Activated CD4-positive, alpha-beta T cell treated with anti-CD3 and anti-CD28 coated beads, Interleukin-2, amount 10 ng/mL, durations not matched to agents 7 days and 5 days (primary cell): ENCODE measurements at regions not wholly inside any gene's neighbourhood (a gene's known extent, or its start where the extent isn't known, plus 50 kb on each side); places are given as distances from the start of the nearest gene placed in this dataset.
"Not testable (repeated sequence)": the region's sequence is repeated elsewhere in the genome, so short reads cannot be mapped to it uniquely, and the experiment has no call there.

Experiments
- CTCF ChIA-PET: fragments of 350-600 bp; sonication (Branson Sonifier 250); formaldehyde crosslinking; loops from one replicate; lab custom pipeline; 2021; ENCODE audit warnings: antibody characterized with exemption; lab: Charles Lee
- POLR2A ChIA-PET: fragments of 350-600 bp; sonication (Branson Sonifier 250); formaldehyde crosslinking; loops from one replicate; lab custom pipeline; 2021; ENCODE audit warnings: antibody characterized with exemption; lab: Charles Lee
- DNase-seq: peaks from one replicate; pipeline ENCODE4 v3.0.0-alpha.2; 2020
- H3K27ac Mint-ChIP-seq: one replicate; pipeline ENCODE4 v1.8.0; 2021; ENCODE audit warnings: mild to moderate bottlenecking, moderate library complexity, mixed read lengths
- H3K27me3 Mint-ChIP-seq: one replicate; pipeline ENCODE4 v1.8.0; 2021; ENCODE audit warnings: mixed read lengths
- H3K36me3 Mint-ChIP-seq: one replicate; pipeline ENCODE4 v1.8.0; 2021; ENCODE audit warnings: low read depth, mixed read lengths
- H3K4me1 Mint-ChIP-seq: one replicate; pipeline ENCODE4 v1.8.0; 2021; ENCODE audit warnings: mixed read lengths
- H3K4me3 Mint-ChIP-seq: one replicate; pipeline ENCODE4 v1.8.0; 2021; ENCODE audit warnings: mild to moderate bottlenecking, moderate library complexity, mixed read lengths
- H3K9me3 Mint-ChIP-seq: one replicate; pipeline ENCODE4 v1.8.0; 2021; ENCODE audit warnings: mixed read lengths

GRCh38 chr13:78913656-78914055 lies 254.7 kb upstream of the OBI1 start:
- Mint-ChIP-seq H3K4me3 (no peak overlapping the region), H3K27ac (no peak overlapping the region), H3K4me1 (no peaks in the 10 kb centered on the region), H3K36me3 (no peaks in the 10 kb centered on the region), H3K9me3 (no peaks in the 10 kb centered on the region), H3K27me3 (no peaks in the 10 kb centered on the region)
- DNase-seq: no peak
- CTCF ChIA-PET: no interaction called here
- POLR2A ChIA-PET: no interaction called here

GRCh38 chr13:78910147-78910546 lies 251.2 kb upstream of the OBI1 start:
- H3K36me3 Mint-ChIP-seq: no peaks in the 10 kb centered on the region
- H3K27ac Mint-ChIP-seq: no peak overlapping the region
- H3K4me3 Mint-ChIP-seq: no peak overlapping the region
- H3K4me1 Mint-ChIP-seq: no peaks in the 10 kb centered on the region
- no peak for DNase-seq
- CTCF ChIA-PET: no interaction called here
- POLR2A ChIA-PET: no interaction called here
- H3K27me3 Mint-ChIP-seq: no peaks in the 10 kb centered on the region
- H3K9me3 Mint-ChIP-seq: no peaks in the 10 kb centered on the region

- no peaks in the 10 kb centered on the region for H3K4me1 Mint-ChIP-seq
- DNase-seq: no peak
- no peaks in the 10 kb centered on the region for H3K9me3 Mint-ChIP-seq
- ChIA-PET POLR2A (no interaction called here), CTCF (no interaction called here)
- H3K4me3 Mint-ChIP-seq: no peak overlapping the region
- no peaks in the 10 kb centered on the region for H3K27me3 Mint-ChIP-seq
- no peak overlapping the region for H3K27ac Mint-ChIP-seq
- H3K36me3 Mint-ChIP-seq: no peaks in the 10 kb centered on the region
These were observed 250.3 kb upstream of the OBI1 start for GRCh38 chr13:78909276-78909675.

- Mint-ChIP-seq H3K4me1 (no peaks in the 10 kb centered on the region), H3K36me3 (no peaks in the 10 kb centered on the region), H3K4me3 (no peak overlapping the region), H3K27ac (no peak overlapping the region), H3K27me3 (no peaks in the 10 kb centered on the region), H3K9me3 (no peaks in the 10 kb centered on the region)
- POLR2A ChIA-PET: no interaction called here
- CTCF ChIA-PET: no interaction called here
- DNase-seq: no peak
These were observed 248.1 kb upstream of the OBI1 start for GRCh38 chr13:78907006-78907405.

GRCh38 chr13:78897200-78897599 lies 238.2 kb upstream of the OBI1 start:
- Mint-ChIP-seq H3K4me3 (no peak overlapping the region), H3K4me1 (no peaks in the 10 kb centered on the region), H3K36me3 (no peaks in the 10 kb centered on the region)

GRCh38 chr13:78884571-78884970 lies 225.6 kb upstream of the OBI1 start:
- Mint-ChIP-seq H3K36me3 (no peaks in the 10 kb centered on the region), H3K9me3 (no peaks in the 10 kb centered on the region), H3K27ac (no peak overlapping the region), H3K4me3 (no peak overlapping the region), H3K4me1 (no peaks in the 10 kb centered on the region), H3K27me3 (no peaks in the 10 kb centered on the region)
- no peak for DNase-seq
- ChIA-PET CTCF (interaction anchor here (1.1 kb wide), 1 partner anchor 8 kb away, joined by 3 read pairs; no protein-coding TSS in a partner anchor), POLR2A (no interaction called here)

More at GRCh38 chr13:78897200-78897599, 238.2 kb upstream of the OBI1 start:
- Mint-ChIP-seq H3K27ac (no peak overlapping the region), H3K9me3 (no peaks in the 10 kb centered on the region), H3K27me3 (no peaks in the 10 kb centered on the region)
- CTCF ChIA-PET: no interaction called here
- DNase-seq: no peak
- POLR2A ChIA-PET: no interaction called here

GRCh38 chr13:78881751-78882150 lies 222.8 kb upstream of the OBI1 start:
- CTCF ChIA-PET: interaction anchor here (0.8 kb wide), 1 partner anchor 12 kb away, joined by 3 read pairs; no protein-coding TSS in a partner anchor
- no peaks in the 10 kb centered on the region for H3K4me1 Mint-ChIP-seq
- POLR2A ChIA-PET: no interaction called here
- no peaks in the 10 kb centered on the region for H3K36me3 Mint-ChIP-seq
- H3K27ac Mint-ChIP-seq: no peak overlapping the region
- no peak overlapping the region for H3K4me3 Mint-ChIP-seq
- no peaks in the 10 kb centered on the region for H3K9me3 Mint-ChIP-seq
- H3K27me3 Mint-ChIP-seq: no peaks in the 10 kb centered on the region
- DNase-seq: no peak

GRCh38 chr13:78881054-78881453 lies 222.1 kb upstream of the OBI1 start:
- no peak overlapping the region for H3K27ac Mint-ChIP-seq

GRCh38 chr13:78876915-78877549 lies 218.1 kb upstream of the OBI1 start:
- POLR2A ChIA-PET: no interaction called here
- no peak overlapping the region for H3K27ac Mint-ChIP-seq
- H3K4me3 Mint-ChIP-seq: no peak overlapping the region
- CTCF ChIA-PET: interaction anchor here (1.1 kb wide), 1 partner anchor 8 kb away, joined by 3 read pairs; no protein-coding TSS in a partner anchor
- H3K36me3 Mint-ChIP-seq: no peaks in the 10 kb centered on the region
- DNase-seq: no peak
- no peaks in the 10 kb centered on the region for H3K4me1 Mint-ChIP-seq
- no peaks in the 10 kb centered on the region for H3K9me3 Mint-ChIP-seq
- no peaks in the 10 kb centered on the region for H3K27me3 Mint-ChIP-seq

More at GRCh38 chr13:78881054-78881453, 222.1 kb upstream of the OBI1 start:
- Mint-ChIP-seq H3K4me3 (no peak overlapping the region), H3K9me3 (no peaks in the 10 kb centered on the region), H3K27me3 (no peaks in the 10 kb centered on the region), H3K36me3 (no peaks in the 10 kb centered on the region), H3K4me1 (no peaks in the 10 kb centered on the region)
- CTCF ChIA-PET: interaction anchor here (0.8 kb wide), 1 partner anchor 11 kb away, joined by 3 read pairs; no protein-coding TSS in a partner anchor
- no peak for DNase-seq
- POLR2A ChIA-PET: no interaction called here

- no peak overlapping the region for H3K27ac Mint-ChIP-seq
- H3K4me1 Mint-ChIP-seq: no peaks in the 10 kb centered on the region
- peak; percentile 7 for DNase-seq
- no peaks in the 10 kb centered on the region for H3K36me3 Mint-ChIP-seq
- H3K4me3 Mint-ChIP-seq: no peak overlapping the region
- no peaks in the 10 kb centered on the region for H3K9me3 Mint-ChIP-seq
- no peaks in the 10 kb centered on the region for H3K27me3 Mint-ChIP-seq
- ChIA-PET CTCF (interaction anchor here (1.1 kb wide), 1 partner anchor 9 kb away, joined by 3 read pairs; no protein-coding TSS in a partner anchor), POLR2A (no interaction called here)
These were observed 217.0 kb upstream of the OBI1 start for GRCh38 chr13:78875792-78876580.

- ChIA-PET CTCF (no interaction called here), POLR2A (no interaction called here)
- no peaks in the 10 kb centered on the region for H3K36me3 Mint-ChIP-seq
- H3K9me3 Mint-ChIP-seq: no peaks in the 10 kb centered on the region
- DNase-seq: no peak
- no peaks in the 10 kb centered on the region for H3K4me1 Mint-ChIP-seq
- no peak overlapping the region for H3K4me3 Mint-ChIP-seq
- H3K27me3 Mint-ChIP-seq: no peaks in the 10 kb centered on the region
- no peak overlapping the region for H3K27ac Mint-ChIP-seq
These were observed 210.0 kb upstream of the OBI1 start for GRCh38 chr13:78868991-78869390.

GRCh38 chr13:78867655-78868054 lies 208.7 kb upstream of the OBI1 start:
- H3K4me3 Mint-ChIP-seq: no peak overlapping the region
- POLR2A ChIA-PET: no interaction called here
- no peaks in the 10 kb centered on the region for H3K36me3 Mint-ChIP-seq
- no peaks in the 10 kb centered on the region for H3K4me1 Mint-ChIP-seq
- H3K9me3 Mint-ChIP-seq: no peaks in the 10 kb centered on the region
- DNase-seq: no peak
- CTCF ChIA-PET: no interaction called here
- no peak overlapping the region for H3K27ac Mint-ChIP-seq
- H3K27me3 Mint-ChIP-seq: no peaks in the 10 kb centered on the region

GRCh38 chr13:78866076-78866475 lies 207.1 kb upstream of the OBI1 start:
- H3K27me3 Mint-ChIP-seq, H3K27ac Mint-ChIP-seq, CTCF ChIA-PET, H3K4me3 Mint-ChIP-seq, H3K36me3 Mint-ChIP-seq, H3K9me3 Mint-ChIP-seq, POLR2A ChIA-PET, H3K4me1 Mint-ChIP-seq, DNase-seq: not testable (repeated sequence)
